ENCODE measurements at regions not wholly inside any gene's neighbourhood (a gene's known extent, or its start where the extent isn't known, plus 50 kb on each side); places are given as distances from the start of the nearest gene placed in this dataset.

GRCh38 chr13:76725211-76725610 lies 161.0 kb downstream of the KCTD12 start (continued):
- TF ChIP-seq ZBTB33 (IDR thresholded peaks at IDR 0.05), result no peak

- TF ChIP-seq HNF4G (IDR thresholded peaks at IDR 0.05), result no peak
- TF ChIP-seq ATF3 (IDR thresholded peaks at IDR 0.05), result no peak
- no peak for TF ChIP-seq FOXA2 (IDR thresholded peaks at IDR 0.05)
- no peak for TF ChIP-seq HNF4A (conservative IDR thresholded peaks at IDR 0.05)
- no peak for TF ChIP-seq SP1 (IDR thresholded peaks at IDR 0.05)
- no peak for TF ChIP-seq REST (IDR thresholded peaks at IDR 0.05)
- 56% methylated on average over 2 of the region's 2 CpGs for WGBS
- DNase-seq (ENCODE audit: low spot score), result no peak
- H3K27me3 ChIP-seq (ENCODE audit: control insufficient read depth in 4 of 4, insufficient read depth in 4 of 4, low read length in 3 of 4), result no peaks in the 10 kb centered on the region
- no peak overlapping the region for H3K9ac ChIP-seq (ENCODE audit: low read depth in 1 of 2, low read length in 2 of 2)
- H3K4me1 ChIP-seq (ENCODE audit: control insufficient read depth in 4 of 4, insufficient read depth in 4 of 4, low read length in 3 of 4), result no peaks in the 10 kb centered on the region
- H3K36me3 ChIP-seq (ENCODE audit: control insufficient read depth in 4 of 4, insufficient read depth in 3 of 4, low read depth in 1 of 4, low read length in 3 of 4), result no peaks in the 10 kb centered on the region
- no peaks in the 10 kb centered on the region for H3K9me3 ChIP-seq (ENCODE audit: control insufficient read depth in 4 of 4, low read length in 3 of 4)
- no peak overlapping the region for H3K27ac ChIP-seq (ENCODE audit: low read depth in 1 of 2, low read length in 2 of 2)
- H3K4me3 ChIP-seq (ENCODE audit: low read depth in 1 of 3, low read length in 3 of 3), result no peak overlapping the region
Observed at GRCh38 chr13:76724421-76724820, 161.8 kb downstream of the KCTD12 start.

- no peaks in the 10 kb centered on the region for H3K4me1 ChIP-seq (ENCODE audit: control insufficient read depth in 4 of 4, insufficient read depth in 4 of 4, low read length in 3 of 4)
- no peaks in the 10 kb centered on the region for H3K27me3 ChIP-seq (ENCODE audit: control insufficient read depth in 4 of 4, insufficient read depth in 4 of 4, low read length in 3 of 4)
- TF ChIP-seq FOXA1 (IDR thresholded peaks at IDR 0.05) (no peak), SP1 (IDR thresholded peaks at IDR 0.05) (no peak), RXRA (IDR thresholded peaks at IDR 0.05) (no peak), EGR1 (IDR thresholded peaks at IDR 0.05; ENCODE audit: low read depth in 2 of 2) (no peak), NR2F2 (IDR thresholded peaks at IDR 0.05) (no peak), TAF1 (conservative IDR thresholded peaks at IDR 0.05) (no peak), MAX (IDR thresholded peaks at IDR 0.05) (no peak), ATF3 (IDR thresholded peaks at IDR 0.05) (no peak), FOXA2 (IDR thresholded peaks at IDR 0.05) (no peak), HNF4G (IDR thresholded peaks at IDR 0.05) (no peak)
- no peak for DNase-seq (ENCODE audit: low spot score)
- no peak overlapping the region for H3K4me3 ChIP-seq (ENCODE audit: low read depth in 1 of 3, low read length in 3 of 3)
- no peak overlapping the region for H3K9ac ChIP-seq (ENCODE audit: low read depth in 1 of 2, low read length in 2 of 2)
- no peak overlapping the region for H3K27ac ChIP-seq (ENCODE audit: low read depth in 1 of 2, low read length in 2 of 2)
- no peaks in the 10 kb centered on the region for H3K9me3 ChIP-seq (ENCODE audit: control insufficient read depth in 4 of 4, low read length in 3 of 4)
- H3K36me3 ChIP-seq (ENCODE audit: control insufficient read depth in 4 of 4, insufficient read depth in 3 of 4, low read depth in 1 of 4, low read length in 3 of 4), result no peaks in the 10 kb centered on the region
- WGBS, result 55% methylated on average over 5 of the region's 5 CpGs
Observed at GRCh38 chr13:76723551-76724232, 162.5 kb downstream of the KCTD12 start.

Measured in liver (tissue), 7 donors.